ENCODE measurements at regions not wholly inside any gene's neighbourhood (a gene's known extent, or its start where the extent isn't known, plus 50 kb on each side); places are given as distances from the start of the nearest gene placed in this dataset.

GRCh38 chr14:66177935-66178334 lies 308.2 kb upstream of the CCDC196 start:
- no peak for TF ChIP-seq POLR2AphosphoS5 (IDR thresholded peaks at IDR 0.05)
- no peak for TF ChIP-seq POLR2A (IDR thresholded peaks at IDR 0.05)
- TF ChIP-seq, protein P1, sequence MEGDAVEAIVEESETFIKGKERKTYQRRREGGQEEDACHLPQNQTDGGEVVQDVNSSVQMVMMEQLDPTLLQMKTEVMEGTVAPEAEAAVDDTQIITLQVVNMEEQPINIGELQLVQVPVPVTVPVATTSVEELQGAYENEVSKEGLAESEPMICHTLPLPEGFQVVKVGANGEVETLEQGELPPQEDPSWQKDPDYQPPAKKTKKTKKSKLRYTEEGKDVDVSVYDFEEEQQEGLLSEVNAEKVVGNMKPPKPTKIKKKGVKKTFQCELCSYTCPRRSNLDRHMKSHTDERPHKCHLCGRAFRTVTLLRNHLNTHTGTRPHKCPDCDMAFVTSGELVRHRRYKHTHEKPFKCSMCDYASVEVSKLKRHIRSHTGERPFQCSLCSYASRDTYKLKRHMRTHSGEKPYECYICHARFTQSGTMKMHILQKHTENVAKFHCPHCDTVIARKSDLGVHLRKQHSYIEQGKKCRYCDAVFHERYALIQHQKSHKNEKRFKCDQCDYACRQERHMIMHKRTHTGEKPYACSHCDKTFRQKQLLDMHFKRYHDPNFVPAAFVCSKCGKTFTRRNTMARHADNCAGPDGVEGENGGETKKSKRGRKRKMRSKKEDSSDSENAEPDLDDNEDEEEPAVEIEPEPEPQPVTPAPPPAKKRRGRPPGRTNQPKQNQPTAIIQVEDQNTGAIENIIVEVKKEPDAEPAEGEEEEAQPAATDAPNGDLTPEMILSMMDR (IDR thresholded peaks at IDR 0.05 in 8 of 11, conservative IDR thresholded peaks at IDR 0.05 in 3 of 11) = no peak
- peaks cover 0 to 4% (median 0%) of the 10 kb centered on the region in 7 donors for H3K27me3 ChIP-seq (replicated peaks in 1 of 7)
- no peak overlapping the region for H3K4me3 ChIP-seq
- H3K4me1 ChIP-seq = no peaks in the 10 kb centered on the region
- 68 to 86% (median 77%) methylated on average over 1 of the region's 1 CpG for WGBS, 5 donors
- DNase-seq = no peak
- H3K27ac ChIP-seq = no peak overlapping the region
- intact Hi-C loops (cut with DNase I; ENCODE audit: low total_unique reads) = no loop called here
- peaks cover 0 to 8% (median 2%) of the 10 kb centered on the region in 8 donors for H3K9me3 ChIP-seq
- no peaks in the 10 kb centered on the region for H3K36me3 ChIP-seq

DNA sequence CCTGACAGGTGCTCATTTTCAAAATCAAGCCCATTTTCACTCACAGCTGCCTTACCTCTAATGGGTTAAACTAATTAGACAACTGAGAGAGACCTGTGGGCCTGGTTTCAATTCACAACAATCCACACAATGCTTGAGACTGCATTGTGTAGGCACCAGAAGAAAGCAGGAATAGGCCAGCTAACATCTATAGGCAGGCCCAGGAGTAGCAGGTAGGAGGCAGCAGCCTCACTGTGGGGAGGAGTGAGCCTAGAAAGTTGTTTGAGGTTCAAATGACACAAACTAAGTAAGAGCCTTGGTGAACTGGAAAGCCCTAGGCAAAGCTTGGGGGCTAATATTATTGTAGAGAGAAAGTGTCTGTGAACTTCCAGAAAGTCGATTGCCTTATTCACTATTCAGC lies 289.5 kb upstream of the CCDC196 start:
- no peak for DNase-seq
- intact Hi-C loops (cut with DNase I; ENCODE audit: low total_unique reads) = no loop called here
- Histone ChIP-seq H3K36me3 (no peaks in the 10 kb centered on the region), H3K4me1 (no peaks in the 10 kb centered on the region), H3K9me3 (peaks cover 0 to 12% (median 0%) of the 10 kb centered on the region in 8 donors), H3K27me3 (replicated peaks in 1 of 7) (peaks cover 0 to 7% (median 0%) of the 10 kb centered on the region in 7 donors), H3K4me3 (no peak overlapping the region), H3K27ac (no peak overlapping the region)
- no peak for TF ChIP-seq POLR2A (IDR thresholded peaks at IDR 0.05)
- 50 to 91% (median 75%) methylated on average over 1 of the region's 1 CpG for WGBS, 5 donors

- H3K9me3 ChIP-seq = peaks cover 0 to 13% (median 0%) of the 10 kb centered on the region in 8 donors
- H3K27me3 ChIP-seq (replicated peaks in 1 of 7) = peaks cover 0 to 7% (median 0%) of the 10 kb centered on the region in 7 donors
- no peaks in the 10 kb centered on the region for H3K4me1 ChIP-seq
- intact Hi-C loops (cut with DNase I; ENCODE audit: low total_unique reads) = no loop called here
- no peak overlapping the region for H3K4me3 ChIP-seq
- TF ChIP-seq POLR2A (IDR thresholded peaks at IDR 0.05) = no peak
- no peak for DNase-seq
- no peak overlapping the region for H3K27ac ChIP-seq
- H3K36me3 ChIP-seq = no peaks in the 10 kb centered on the region
These were observed 288.9 kb upstream of the CCDC196 start for GRCh38 chr14:66197276-66197675.

DNA sequence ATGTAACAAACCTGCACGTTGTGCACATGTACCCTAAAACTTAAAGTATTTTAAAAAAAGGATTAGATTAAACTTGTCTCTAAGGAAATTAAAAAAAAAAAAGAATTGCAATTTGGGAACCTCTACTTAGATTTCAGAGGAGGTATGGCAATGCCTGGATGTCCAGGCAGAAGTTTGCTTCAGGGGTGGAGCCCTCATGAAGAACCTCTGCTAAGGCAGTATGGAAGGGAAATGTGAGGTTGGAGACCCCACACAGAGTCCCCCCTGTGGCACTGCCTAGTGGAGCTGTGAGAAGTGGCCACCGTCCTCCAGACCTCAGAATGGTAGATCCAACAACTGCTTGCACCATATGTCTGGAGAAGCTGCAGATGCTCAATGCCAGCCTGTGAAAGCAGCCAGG lies 279.6 kb upstream of the CCDC196 start:
- Histone ChIP-seq H3K36me3 (no peaks in the 10 kb centered on the region), H3K9me3 (peaks cover 0 to 53% (median 35%) of the 10 kb centered on the region in 8 donors), H3K27me3 (replicated peaks in 1 of 7) (no peaks in the 10 kb centered on the region), H3K4me3 (no peak overlapping the region), H3K27ac (no peak overlapping the region), H3K4me1 (no peaks in the 10 kb centered on the region)
- no peak for TF ChIP-seq POLR2A (IDR thresholded peaks at IDR 0.05)
- TF ChIP-seq, protein P1 (IDR thresholded peaks at IDR 0.05 in 8 of 11, conservative IDR thresholded peaks at IDR 0.05 in 3 of 11) = no peak
- TF ChIP-seq POLR2AphosphoS5 (IDR thresholded peaks at IDR 0.05) = no peak
- intact Hi-C loops (cut with DNase I; ENCODE audit: low total_unique reads) = no loop called here
- no peak for DNase-seq
- 73 to 89% (median 82%) methylated on average over 2 of the region's 2 CpGs for WGBS, 5 donors

GRCh38 chr14:66216763-66217162 lies 269.4 kb upstream of the CCDC196 start:
- 49 to 93% (median 91%) methylated on average over 1 of the region's 1 CpG for WGBS, 5 donors
- no peaks in the 10 kb centered on the region for H3K27me3 ChIP-seq (replicated peaks in 1 of 7)
- peaks cover 0 to 27% (median 14%) of the 10 kb centered on the region in 8 donors for H3K9me3 ChIP-seq
- H3K4me3 ChIP-seq = no peak overlapping the region
- H3K4me1 ChIP-seq = no peaks in the 10 kb centered on the region
- intact Hi-C loops (cut with DNase I; ENCODE audit: low total_unique reads) = no loop called here
- H3K36me3 ChIP-seq = no peaks in the 10 kb centered on the region
- no peak overlapping the region for H3K27ac ChIP-seq
- no peak for TF ChIP-seq POLR2A (IDR thresholded peaks at IDR 0.05)
- TF ChIP-seq, protein P1 (IDR thresholded peaks at IDR 0.05 in 8 of 11, conservative IDR thresholded peaks at IDR 0.05 in 3 of 11) = no peak
- no peak for TF ChIP-seq POLR2AphosphoS5 (IDR thresholded peaks at IDR 0.05)
- DNase-seq = no peak
